ENCODE measurements at regions not wholly inside any gene's neighbourhood (a gene's known extent, or its start where the extent isn't known, plus 50 kb on each side); places are given as distances from the start of the nearest gene placed in this dataset.

GRCh38 chr4:179331362-179331761 lies 1889.1 kb upstream of the AGA start (continued):
- TF ChIP-seq ZNF850 (CRISPR knock-in tag; conservative IDR thresholded peaks at IDR 0.05) (no peak), CSRNP1 (CRISPR knock-in tag; IDR thresholded peaks at IDR 0.05) (no peak), GPBP1L1 (CRISPR knock-in tag; IDR thresholded peaks at IDR 0.05) (no peak)

- no peaks in the 10 kb centered on the region for H4K20me1 ChIP-seq (ENCODE audit: insufficient read depth, low read length)
- in situ Hi-C loops (cut with HindIII; ENCODE audit: extremely low pct_ligation_motif_present, low pct_unique_long_range_greater_than_20kb), result no loop called here
- no peak for TF ChIP-seq MYNN (CRISPR knock-in tag; IDR thresholded peaks at IDR 0.05; ENCODE audit: low read depth)
- TF ChIP-seq ZNF670 (CRISPR knock-in tag; IDR thresholded peaks at IDR 0.05; ENCODE audit: borderline replicate concordance), result no peak
- no peak for TF ChIP-seq GPN1 (CRISPR knock-in tag; IDR thresholded peaks at IDR 0.05; ENCODE audit: borderline replicate concordance)
- no peak for TF ChIP-seq NCOA1 (CRISPR knock-in tag; IDR thresholded peaks at IDR 0.05)
- no TSS peak for BruUV-seq (replicated peaks)
- ChIA-PET CTCF (ENCODE audit: low intra/inter-chr PET ratio, low total read pairs) (no interaction called here), POLR2A (no interaction called here)
- no peaks in the 10 kb centered on the region for H3K4me1 ChIP-seq (ENCODE audit: insufficient read depth, low read length)
- H3K4me2 ChIP-seq (ENCODE audit: low read depth, low read length), result no peak overlapping the region
- no peaks in the 10 kb centered on the region for H3K36me3 ChIP-seq (replicated peaks in 1 of 2; ENCODE audit: control insufficient read depth in 1 of 2, insufficient read depth in 2 of 2, low read length in 2 of 2)
- H3K4me3 ChIP-seq (replicated peaks in 1 of 3; ENCODE audit: insufficient read depth in 1 of 3, low read depth in 2 of 3, low read length in 3 of 3), result no peak overlapping the region
- H2AFZ ChIP-seq (ENCODE audit: low read length), result no peak overlapping the region
- H3K9ac ChIP-seq (ENCODE audit: insufficient read depth, low read depth, low read length), result no peak overlapping the region
- FAIRE-seq (no peak), DNase-seq (ENCODE audit: low spot score) (no peak), ATAC-seq (no peak)
- no peaks in the 10 kb centered on the region for H3K79me2 ChIP-seq (ENCODE audit: insufficient read depth, low read length)
- H3K27me3 ChIP-seq (ENCODE audit: control insufficient read depth in 1 of 2, insufficient read depth in 2 of 2, low read length in 2 of 2), result no peaks in the 10 kb centered on the region
- no peaks in the 10 kb centered on the region for H3K9me3 ChIP-seq (ENCODE audit: low read length)
- H3K27ac ChIP-seq (ENCODE audit: extremely low read length, insufficient read depth, low read length), result no peak overlapping the region
- intact Hi-C loops (cut with micrococcal nuclease; ENCODE audit: unreplicated experiment), result no loop called here
Observed at GRCh38 chr4:179344861-179345260, 1902.6 kb upstream of the AGA start.

All from HepG2 (cell line).